Muscle layer of duodenum (tissue), 2 donors: ENCODE measurements at regions not wholly inside any gene's neighbourhood (a gene's known extent, or its start where the extent isn't known, plus 50 kb on each side); places are given as distances from the start of the nearest gene placed in this dataset.

Experiments used
- H3K27ac ChIP-seq: one replicate; pipeline ENCODE4 v1.7.0; 2013; ENCODE audit warnings: mild to moderate bottlenecking, low read length
- H3K27me3 ChIP-seq: one replicate; pipeline ENCODE4 v1.7.0; 2013; ENCODE audit warnings: low read depth, mild to moderate bottlenecking, control low read depth, low read length
- H3K36me3 ChIP-seq, 2 donors: one replicate each; pipeline ENCODE4 v1.7.0; 2013; ENCODE audit warnings: low read length in 2 of 2, control low read depth in 1 of 2, mild to moderate bottlenecking in 1 of 2; ENCODE audit not compliant: insufficient read depth in 2 of 2, control insufficient read depth in 1 of 2
- H3K4me1 ChIP-seq, 2 donors: one replicate each; pipeline ENCODE4 v1.7.0; 2013; ENCODE audit warnings: low read length in 2 of 2, mild to moderate bottlenecking in 2 of 2, control low read depth in 1 of 2, moderate library complexity in 1 of 2; ENCODE audit not compliant: insufficient read depth in 2 of 2, control insufficient read depth in 1 of 2
- H3K4me3 ChIP-seq, 2 donors: one replicate each; pipeline ENCODE4 v1.7.0; 2013; ENCODE audit warnings: low read length in 2 of 2, low read depth in 1 of 2, mild to moderate bottlenecking in 1 of 2
- H3K9me3 ChIP-seq, 2 donors: one replicate each; pipeline ENCODE4 v1.7.0; 2013; ENCODE audit warnings: low read length in 2 of 2, control low read depth in 1 of 2, mild to moderate bottlenecking in 1 of 2; ENCODE audit not compliant: control insufficient read depth in 1 of 2
- donor health status: healthy.

- Histone ChIP-seq H3K27me3 (peaks cover 9% of the 10 kb centered on the region), H3K9me3 (no peaks in the 10 kb centered on the region), H3K4me3 (no peak overlapping the region), H3K27ac (no peak overlapping the region), H3K4me1 (no peaks in the 10 kb centered on the region), H3K36me3 (no peaks in the 10 kb centered on the region)
These were observed 70.7 kb upstream of the SLC22A11 start for GRCh38 chr11:64485074-64485473.

DNA sequence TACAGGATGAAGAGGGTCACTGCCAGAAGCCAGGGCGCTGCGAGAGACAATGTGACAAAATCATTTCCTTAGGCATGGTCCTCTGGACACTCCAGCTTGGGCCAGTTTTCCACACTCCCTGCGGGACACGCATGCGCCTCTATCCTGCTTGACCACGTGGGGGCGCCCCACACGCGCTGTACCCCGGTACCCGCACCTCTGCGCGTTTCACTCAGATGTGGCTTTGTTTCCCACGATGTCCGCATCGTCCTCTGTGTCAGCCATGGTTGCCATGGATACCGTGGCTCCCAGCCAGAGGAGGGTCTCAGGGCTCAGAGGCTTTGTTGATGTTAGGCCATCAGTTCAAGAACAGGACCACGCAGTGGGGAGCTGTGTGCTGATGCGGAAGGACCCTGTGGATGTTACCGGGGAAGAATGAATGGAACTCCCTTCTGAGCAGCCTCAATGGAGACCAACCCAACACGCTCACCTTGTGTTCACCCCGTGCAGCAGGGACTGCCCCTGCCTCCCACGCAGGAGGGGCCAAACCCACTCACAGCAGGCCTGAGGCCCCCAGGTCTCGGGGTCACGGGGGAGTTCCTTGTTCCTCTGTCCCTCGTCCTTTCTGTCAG is 65.8 kb upstream of the SLC22A11 start:
- Histone ChIP-seq H3K4me1 (no peaks in the 10 kb centered on the region), H3K36me3 (no peaks in the 10 kb centered on the region), H3K27me3 (peaks cover 4% of the 10 kb centered on the region), H3K27ac (no peak overlapping the region), H3K9me3 (no peaks in the 10 kb centered on the region), H3K4me3 (no peak overlapping the region)

DNA sequence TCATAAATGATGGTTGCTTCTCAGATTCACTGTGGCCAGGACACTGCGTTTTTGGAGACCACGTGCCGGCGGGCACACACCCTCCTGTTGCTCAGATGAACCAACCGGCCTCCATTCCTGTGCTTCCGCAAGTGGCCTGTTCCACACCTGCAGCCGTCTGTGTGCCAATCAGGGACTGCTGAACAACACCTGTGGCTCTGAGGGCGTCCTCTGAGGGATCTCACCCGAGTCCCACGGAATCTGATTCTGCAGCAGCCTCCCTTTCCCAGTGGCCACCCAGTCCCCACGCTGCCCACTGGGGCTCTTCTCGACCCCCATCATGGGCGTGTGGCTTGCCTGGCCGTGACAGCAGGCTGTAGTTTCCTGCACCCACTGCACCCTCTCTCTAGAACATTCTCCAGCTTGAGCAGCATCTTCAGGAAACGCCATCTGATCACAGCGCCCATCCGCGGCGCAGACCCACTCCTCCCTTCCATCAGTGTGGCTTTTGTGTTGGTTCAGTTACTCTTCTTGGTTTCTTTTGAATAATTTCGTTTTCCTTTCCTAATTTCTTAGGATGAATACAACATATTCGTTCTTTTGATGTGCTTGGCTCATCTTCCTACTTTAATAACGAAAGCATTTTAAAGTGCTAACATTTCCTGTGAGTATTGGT is 65.1 kb upstream of the SLC22A11 start:
- Histone ChIP-seq H3K9me3 (no peaks in the 10 kb centered on the region), H3K36me3 (no peaks in the 10 kb centered on the region), H3K4me3 (no peak overlapping the region), H3K4me1 (no peaks in the 10 kb centered on the region), H3K27ac (no peak overlapping the region), H3K27me3 (no peaks in the 10 kb centered on the region)

- H3K9me3 ChIP-seq: no peaks in the 10 kb centered on the region
- H3K36me3 ChIP-seq: no peaks in the 10 kb centered on the region
- H3K4me1 ChIP-seq: no peaks in the 10 kb centered on the region
- H3K4me3 ChIP-seq: no peak overlapping the region
- H3K27me3 ChIP-seq: no peaks in the 10 kb centered on the region
- no peak overlapping the region for H3K27ac ChIP-seq
These were observed 63.2 kb upstream of the SLC22A11 start for GRCh38 chr11:64492561-64492960.

DNA sequence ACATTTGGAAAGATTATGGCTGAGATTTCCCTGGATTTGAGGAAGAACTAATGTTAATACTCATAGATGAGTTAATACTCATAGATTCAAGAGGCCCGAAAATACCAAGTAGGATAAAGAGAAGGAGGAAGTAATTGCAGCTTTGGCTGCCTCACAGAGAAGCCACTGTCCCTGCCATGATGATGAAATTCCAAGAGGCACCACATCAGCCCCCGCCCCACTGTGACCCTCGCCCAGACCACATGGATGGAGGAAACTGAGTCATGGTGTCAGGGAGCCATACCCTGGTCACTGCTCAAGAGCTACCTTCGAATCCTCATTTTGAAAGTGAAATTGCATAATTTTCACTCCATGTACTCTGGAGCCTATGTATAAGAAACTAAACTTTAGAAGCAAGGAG is 57.6 kb upstream of the SLC22A11 start:
- H3K4me1 ChIP-seq: no peaks in the 10 kb centered on the region
- no peaks in the 10 kb centered on the region for H3K9me3 ChIP-seq
- no peaks in the 10 kb centered on the region for H3K27me3 ChIP-seq
- no peak overlapping the region for H3K27ac ChIP-seq
- H3K4me3 ChIP-seq: no peak overlapping the region
- H3K36me3 ChIP-seq: no peaks in the 10 kb centered on the region

DNA sequence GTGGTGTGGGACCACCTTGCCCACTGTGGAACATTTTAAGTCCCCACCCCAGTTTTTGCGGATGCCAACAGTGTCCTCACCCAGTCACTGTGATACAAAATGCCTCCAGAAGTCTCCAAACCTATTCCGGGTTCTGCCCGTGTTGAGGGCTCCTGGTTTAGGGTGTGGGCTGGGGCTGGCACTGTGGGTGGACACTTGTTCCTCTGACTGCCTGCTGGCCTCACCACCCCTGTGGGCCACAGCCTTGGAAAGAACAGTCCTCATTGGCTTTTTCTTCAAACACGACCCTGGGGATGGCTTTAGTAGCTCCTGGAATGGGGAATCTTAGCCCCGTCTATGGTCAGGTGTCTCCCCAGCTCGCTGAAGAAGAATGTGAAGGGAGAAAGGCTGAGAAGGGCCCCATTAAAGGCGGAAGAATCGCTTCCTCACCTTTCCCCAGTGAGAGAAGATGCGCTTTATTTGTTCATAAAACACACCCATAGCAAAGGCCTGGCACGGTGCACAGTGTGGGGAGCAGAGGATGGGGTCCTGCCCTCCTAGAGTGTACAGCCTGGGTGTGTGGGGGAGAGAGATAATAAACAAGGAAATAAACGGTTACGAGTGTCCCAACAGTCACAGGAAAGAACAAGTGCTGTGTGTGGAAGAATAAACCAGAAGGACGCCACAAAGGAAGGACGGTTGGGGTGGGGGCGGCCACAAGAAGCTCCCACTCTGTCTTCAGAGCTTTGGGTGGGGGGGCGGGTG is 56.3 kb upstream of the SLC22A11 start:
- H3K4me1 ChIP-seq: no peaks in the 10 kb centered on the region
- H3K27ac ChIP-seq: no peak overlapping the region

DNA sequence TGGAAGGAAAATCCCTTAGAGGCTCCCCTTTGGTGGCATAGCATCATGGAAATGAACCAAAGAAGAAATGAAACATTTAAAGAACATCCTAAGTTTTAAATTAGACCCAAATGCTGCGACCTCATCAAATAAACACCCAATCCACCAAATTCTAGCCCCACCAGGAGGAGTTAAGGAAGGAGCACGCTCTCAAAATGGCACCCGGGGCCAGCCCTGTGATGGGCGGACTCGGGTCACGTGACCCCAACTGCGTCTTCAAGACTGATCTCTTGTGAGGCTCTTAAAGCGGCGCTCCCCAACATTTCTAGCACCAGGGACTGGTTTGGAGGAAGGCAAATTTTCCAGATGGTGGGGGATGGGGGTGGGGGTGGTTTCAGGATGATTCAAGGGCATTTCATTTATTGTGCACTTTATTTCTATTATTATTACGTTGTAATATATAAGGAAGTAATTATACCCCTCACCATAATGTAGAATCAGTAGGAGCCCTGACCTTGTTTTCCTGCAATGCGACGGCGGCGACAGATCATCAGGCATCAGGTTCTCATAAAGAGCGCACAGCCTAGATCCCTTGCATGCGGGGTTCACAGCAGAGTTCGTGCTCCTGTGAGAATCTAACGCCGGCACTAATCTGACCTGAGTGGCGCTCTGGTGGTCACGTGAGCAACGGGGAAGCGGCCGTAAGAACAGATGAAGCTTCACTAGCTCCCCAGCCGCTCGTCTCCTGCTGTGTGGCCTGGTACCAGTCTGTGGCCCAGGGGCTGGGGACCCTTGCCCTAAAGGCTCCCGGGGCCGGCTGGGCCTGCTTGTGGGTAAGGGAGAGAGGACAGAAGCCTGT is 55.3 kb upstream of the SLC22A11 start:
- Histone ChIP-seq H3K36me3 (no peaks in the 10 kb centered on the region), H3K4me1 (no peaks in the 10 kb centered on the region), H3K27ac (no peak overlapping the region), H3K9me3 (peaks cover 5 to 11% of the 10 kb centered on the region in 2 donors), H3K4me3 (no peak overlapping the region), H3K27me3 (no peaks in the 10 kb centered on the region)

More for the DNA sequence above, 56.3 kb upstream of the SLC22A11 start:
- Histone ChIP-seq H3K9me3 (peaks cover 0 to under 1% of the 10 kb centered on the region in 2 donors), H3K4me3 (no peak overlapping the region), H3K36me3 (no peaks in the 10 kb centered on the region), H3K27me3 (no peaks in the 10 kb centered on the region)

- H3K27me3 ChIP-seq: no peaks in the 10 kb centered on the region
- peaks cover 7 to 12% of the 10 kb centered on the region in 2 donors for H3K9me3 ChIP-seq
- H3K27ac ChIP-seq: no peak overlapping the region
- no peaks in the 10 kb centered on the region for H3K4me1 ChIP-seq
- H3K4me3 ChIP-seq: no peak overlapping the region
- H3K36me3 ChIP-seq: no peaks in the 10 kb centered on the region
These were observed 54.0 kb upstream of the SLC22A11 start for GRCh38 chr11:64501500-64502427.

GRCh38 chr11:64502634-64503033 is 53.1 kb upstream of the SLC22A11 start:
- no peak overlapping the region for H3K4me3 ChIP-seq
- no peaks in the 10 kb centered on the region for H3K36me3 ChIP-seq
- H3K9me3 ChIP-seq: peaks cover 7 to 12% of the 10 kb centered on the region in 2 donors
- H3K4me1 ChIP-seq: no peaks in the 10 kb centered on the region
- H3K27me3 ChIP-seq: no peaks in the 10 kb centered on the region
- H3K27ac ChIP-seq: no peak overlapping the region

DNA sequence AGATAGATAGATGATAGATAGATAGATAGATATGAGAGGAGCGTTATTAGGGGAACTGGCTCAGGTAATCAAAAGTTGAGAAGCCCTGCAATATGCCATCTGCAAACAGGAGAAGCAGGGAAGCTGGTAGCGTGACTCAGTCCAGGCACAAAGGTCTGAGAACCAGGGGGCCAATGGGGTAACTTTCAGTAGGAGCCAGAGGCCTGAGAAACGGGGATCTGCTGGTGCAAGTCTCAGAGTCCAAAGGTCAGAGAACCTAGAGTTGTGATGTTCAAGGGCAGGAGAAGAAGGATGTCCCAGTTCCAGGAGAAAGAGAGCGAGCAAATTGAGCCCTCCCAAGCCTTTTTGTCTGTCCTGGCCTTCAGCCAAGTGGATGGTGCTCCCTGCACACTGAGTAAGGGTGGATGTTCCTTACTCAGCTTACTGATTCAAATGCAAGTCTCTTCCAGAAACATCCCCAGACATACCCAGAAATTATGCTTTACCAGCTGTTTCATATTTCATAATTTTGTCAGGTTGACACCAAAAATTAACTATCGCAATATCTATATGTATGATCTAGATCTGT is 52.5 kb upstream of the SLC22A11 start:
- Histone ChIP-seq H3K9me3 (peaks cover 7 to 12% of the 10 kb centered on the region in 2 donors), H3K36me3 (no peaks in the 10 kb centered on the region), H3K27me3 (no peaks in the 10 kb centered on the region), H3K4me3 (no peak overlapping the region), H3K4me1 (no peaks in the 10 kb centered on the region), H3K27ac (no peak overlapping the region)
